Muscle layer of duodenum (tissue), 2 donors: ENCODE measurements at regions not wholly inside any gene's neighbourhood (a gene's known extent, or its start where the extent isn't known, plus 50 kb on each side); places are given as distances from the start of the nearest gene placed in this dataset.
"Not testable (repeated sequence)": the region's sequence is repeated elsewhere in the genome, so short reads cannot be mapped to it uniquely, and the experiment has no call there.

Source experiments
- H3K27ac ChIP-seq: one replicate; pipeline ENCODE4 v1.7.0; 2013; ENCODE audit warnings: mild to moderate bottlenecking, low read length
- H3K27me3 ChIP-seq: one replicate; pipeline ENCODE4 v1.7.0; 2013; ENCODE audit warnings: low read depth, mild to moderate bottlenecking, control low read depth, low read length
- H3K36me3 ChIP-seq, 2 donors: one replicate each; pipeline ENCODE4 v1.7.0; 2013; ENCODE audit warnings: low read length in 2 of 2, control low read depth in 1 of 2, mild to moderate bottlenecking in 1 of 2; ENCODE audit not compliant: insufficient read depth in 2 of 2, control insufficient read depth in 1 of 2
- H3K4me1 ChIP-seq, 2 donors: one replicate each; pipeline ENCODE4 v1.7.0; 2013; ENCODE audit warnings: low read length in 2 of 2, mild to moderate bottlenecking in 2 of 2, control low read depth in 1 of 2, moderate library complexity in 1 of 2; ENCODE audit not compliant: insufficient read depth in 2 of 2, control insufficient read depth in 1 of 2
- H3K4me3 ChIP-seq, 2 donors: one replicate each; pipeline ENCODE4 v1.7.0; 2013; ENCODE audit warnings: low read length in 2 of 2, low read depth in 1 of 2, mild to moderate bottlenecking in 1 of 2
- H3K9me3 ChIP-seq, 2 donors: one replicate each; pipeline ENCODE4 v1.7.0; 2013; ENCODE audit warnings: low read length in 2 of 2, control low read depth in 1 of 2, mild to moderate bottlenecking in 1 of 2; ENCODE audit not compliant: control insufficient read depth in 1 of 2
- donor health status: healthy.

- H3K27ac ChIP-seq: no peak overlapping the region
- H3K4me1 ChIP-seq: no peaks in the 10 kb centered on the region
- no peak overlapping the region for H3K4me3 ChIP-seq
- no peaks in the 10 kb centered on the region for H3K36me3 ChIP-seq
- H3K27me3 ChIP-seq: no peaks in the 10 kb centered on the region
- H3K9me3 ChIP-seq: peaks cover 0 to 6% of the 10 kb centered on the region in 2 donors
These were observed 73.8 kb upstream of the RTL6 start for GRCh38 chr22:44571566-44572413.

GRCh38 chr22:44570476-44571445, 72.7 kb upstream of the RTL6 start:
- H3K27ac ChIP-seq: no peak overlapping the region
- H3K27me3 ChIP-seq: no peaks in the 10 kb centered on the region
- H3K4me1 ChIP-seq: no peaks in the 10 kb centered on the region
- H3K9me3 ChIP-seq: peaks cover 0 to 6% of the 10 kb centered on the region in 2 donors
- no peaks in the 10 kb centered on the region for H3K36me3 ChIP-seq
- H3K4me3 ChIP-seq: no peak overlapping the region

- Histone ChIP-seq H3K36me3 (no peaks in the 10 kb centered on the region), H3K4me1 (no peaks in the 10 kb centered on the region), H3K9me3 (peaks cover 0 to 7% of the 10 kb centered on the region in 2 donors)
These were observed 71.5 kb upstream of the RTL6 start for GRCh38 chr22:44569561-44569991.

GRCh38 chr22:44567846-44568493, 69.9 kb upstream of the RTL6 start:
- no peaks in the 10 kb centered on the region for H3K36me3 ChIP-seq
- no peak overlapping the region for H3K27ac ChIP-seq
- H3K27me3 ChIP-seq: no peaks in the 10 kb centered on the region
- no peaks in the 10 kb centered on the region for H3K4me1 ChIP-seq
- H3K9me3 ChIP-seq: peaks cover 0 to 8% of the 10 kb centered on the region in 2 donors
- no peak overlapping the region for H3K4me3 ChIP-seq

More at GRCh38 chr22:44569561-44569991, 71.5 kb upstream of the RTL6 start:
- Histone ChIP-seq H3K27me3 (no peaks in the 10 kb centered on the region), H3K4me3 (no peak overlapping the region), H3K27ac (no peak overlapping the region)

- H3K27me3 ChIP-seq, H3K36me3 ChIP-seq, H3K9me3 ChIP-seq, H3K27ac ChIP-seq, H3K4me1 ChIP-seq, H3K4me3 ChIP-seq: not testable (repeated sequence)
These were observed 69.4 kb upstream of the RTL6 start for GRCh38 chr22:44567378-44567841.

GRCh38 chr22:44566911-44567310, 68.9 kb upstream of the RTL6 start:
- Histone ChIP-seq H3K9me3 (peaks cover 0 to 8% of the 10 kb centered on the region in 2 donors), H3K27ac (no peak overlapping the region), H3K36me3 (no peaks in the 10 kb centered on the region), H3K4me3 (no peak overlapping the region), H3K27me3 (no peaks in the 10 kb centered on the region), H3K4me1 (no peaks in the 10 kb centered on the region)

- not testable (repeated sequence) for H3K4me3 ChIP-seq, H3K36me3 ChIP-seq, H3K27ac ChIP-seq, H3K4me1 ChIP-seq, H3K27me3 ChIP-seq, H3K9me3 ChIP-seq
These were observed 64.6 kb upstream of the RTL6 start for GRCh38 chr22:44562651-44563050.

GRCh38 chr22:44561139-44561840, 63.3 kb upstream of the RTL6 start:
- Histone ChIP-seq H3K27ac (no peak overlapping the region), H3K4me3 (no peak overlapping the region), H3K9me3 (peaks cover 0 to 2% of the 10 kb centered on the region in 2 donors), H3K36me3 (no peaks in the 10 kb centered on the region), H3K4me1 (no peaks in the 10 kb centered on the region), H3K27me3 (no peaks in the 10 kb centered on the region)

- H3K9me3 ChIP-seq, H3K4me3 ChIP-seq, H3K27ac ChIP-seq, H3K27me3 ChIP-seq, H3K36me3 ChIP-seq, H3K4me1 ChIP-seq: not testable (repeated sequence)
These were observed 60.6 kb upstream of the RTL6 start for GRCh38 chr22:44558671-44559070.

- H3K27me3 ChIP-seq, H3K9me3 ChIP-seq, H3K27ac ChIP-seq, H3K4me1 ChIP-seq, H3K4me3 ChIP-seq, H3K36me3 ChIP-seq: not testable (repeated sequence)
These were observed 59.8 kb upstream of the RTL6 start for GRCh38 chr22:44557872-44558271.
